ENCODE measurements at regions not wholly inside any gene's neighbourhood (a gene's known extent, or its start where the extent isn't known, plus 50 kb on each side); places are given as distances from the start of the nearest gene placed in this dataset.

- Histone ChIP-seq H3K9ac (ENCODE audit: low read length in 3 of 3) (no peak overlapping the region), H3K27ac (ENCODE audit: low read depth in 2 of 2, low read length in 2 of 2) (no peak overlapping the region), H3K4me3 (ENCODE audit: low read length in 3 of 3) (no peak overlapping the region), H3K36me3 (ENCODE audit: control insufficient read depth in 2 of 3, insufficient read depth in 3 of 3, low read length in 3 of 3) (no peaks in the 10 kb centered on the region), H3K4me1 (ENCODE audit: control insufficient read depth in 2 of 3, insufficient read depth in 2 of 3, low read depth in 1 of 3, low read length in 3 of 3) (no peaks in the 10 kb centered on the region), H3K9me3 (ENCODE audit: control insufficient read depth in 2 of 3, insufficient read depth in 1 of 3, low read length in 3 of 3) (peaks cover 0 to 20% (median 5%) of the 10 kb centered on the region in 3 donors), H3K27me3 (ENCODE audit: control insufficient read depth, insufficient read depth, low read length) (no peaks in the 10 kb centered on the region)
- intact Hi-C loops (cut with DNase I) = loop anchor here (5.0 kb wide), 1 partner anchor 155 kb away; no protein-coding TSS in a partner anchor
- no peak for FAIRE-seq
- no peak for TF ChIP-seq CTCF (IDR thresholded peaks at IDR 0.05; ENCODE audit: borderline replicate concordance, extremely low read depth, insufficient read depth)
- DNase-seq = no peak
Measured at GRCh38 chr7:155187061-155187785, 110.5 kb upstream of the INSIG1 start.

GRCh38 chr7:155188357-155188756, 109.3 kb upstream of the INSIG1 start:
- peaks cover 0 to 20% (median 5%) of the 10 kb centered on the region in 3 donors for H3K9me3 ChIP-seq (ENCODE audit: control insufficient read depth in 2 of 3, insufficient read depth in 1 of 3, low read length in 3 of 3)
- no peaks in the 10 kb centered on the region for H3K27me3 ChIP-seq (ENCODE audit: control insufficient read depth, insufficient read depth, low read length)
- FAIRE-seq (no peak), DNase-seq (no peak)
- no peak overlapping the region for H3K27ac ChIP-seq (ENCODE audit: low read depth in 2 of 2, low read length in 2 of 2)
- H3K4me1 ChIP-seq (ENCODE audit: control insufficient read depth in 2 of 3, insufficient read depth in 2 of 3, low read depth in 1 of 3, low read length in 3 of 3) = no peaks in the 10 kb centered on the region
- H3K9ac ChIP-seq (ENCODE audit: low read length in 3 of 3) = no peak overlapping the region
- TF ChIP-seq CTCF (IDR thresholded peaks at IDR 0.05; ENCODE audit: borderline replicate concordance, extremely low read depth, insufficient read depth) = no peak
- H3K36me3 ChIP-seq (ENCODE audit: control insufficient read depth in 2 of 3, insufficient read depth in 3 of 3, low read length in 3 of 3) = no peaks in the 10 kb centered on the region
- intact Hi-C loops (cut with DNase I) = loop anchor here (5.0 kb wide), 1 partner anchor 154 kb away; no protein-coding TSS in a partner anchor
- no peak overlapping the region for H3K4me3 ChIP-seq (ENCODE audit: low read length in 3 of 3)

GRCh38 chr7:155188821-155189581, 108.7 kb upstream of the INSIG1 start:
- no peak for DNase-seq
- Histone ChIP-seq H3K4me3 (ENCODE audit: low read length in 3 of 3) (no peak overlapping the region), H3K27me3 (ENCODE audit: control insufficient read depth, insufficient read depth, low read length) (no peaks in the 10 kb centered on the region), H3K9me3 (ENCODE audit: control insufficient read depth in 2 of 3, insufficient read depth in 1 of 3, low read length in 3 of 3) (peaks cover 0 to 20% (median 5%) of the 10 kb centered on the region in 3 donors), H3K9ac (ENCODE audit: low read length in 3 of 3) (no peak overlapping the region), H3K36me3 (ENCODE audit: control insufficient read depth in 2 of 3, insufficient read depth in 3 of 3, low read length in 3 of 3) (no peaks in the 10 kb centered on the region), H3K4me1 (ENCODE audit: control insufficient read depth in 2 of 3, insufficient read depth in 2 of 3, low read depth in 1 of 3, low read length in 3 of 3) (no peaks in the 10 kb centered on the region), H3K27ac (ENCODE audit: low read depth in 2 of 2, low read length in 2 of 2) (no peak overlapping the region)
- TF ChIP-seq CTCF (IDR thresholded peaks at IDR 0.05; ENCODE audit: borderline replicate concordance, extremely low read depth, insufficient read depth) = no peak
- FAIRE-seq = no peak
- intact Hi-C loops (cut with DNase I) = loop anchor here (5.0 kb wide), 1 partner anchor 153 kb away; no protein-coding TSS in a partner anchor

Measured in kidney (tissue), 13 donors.